ENCODE measurements at regions not wholly inside any gene's neighbourhood (a gene's known extent, or its start where the extent isn't known, plus 50 kb on each side); places are given as distances from the start of the nearest gene placed in this dataset.
"Not testable (repeated sequence)": the region's sequence is repeated elsewhere in the genome, so short reads cannot be mapped to it uniquely, and the experiment has no call there.

DNA sequence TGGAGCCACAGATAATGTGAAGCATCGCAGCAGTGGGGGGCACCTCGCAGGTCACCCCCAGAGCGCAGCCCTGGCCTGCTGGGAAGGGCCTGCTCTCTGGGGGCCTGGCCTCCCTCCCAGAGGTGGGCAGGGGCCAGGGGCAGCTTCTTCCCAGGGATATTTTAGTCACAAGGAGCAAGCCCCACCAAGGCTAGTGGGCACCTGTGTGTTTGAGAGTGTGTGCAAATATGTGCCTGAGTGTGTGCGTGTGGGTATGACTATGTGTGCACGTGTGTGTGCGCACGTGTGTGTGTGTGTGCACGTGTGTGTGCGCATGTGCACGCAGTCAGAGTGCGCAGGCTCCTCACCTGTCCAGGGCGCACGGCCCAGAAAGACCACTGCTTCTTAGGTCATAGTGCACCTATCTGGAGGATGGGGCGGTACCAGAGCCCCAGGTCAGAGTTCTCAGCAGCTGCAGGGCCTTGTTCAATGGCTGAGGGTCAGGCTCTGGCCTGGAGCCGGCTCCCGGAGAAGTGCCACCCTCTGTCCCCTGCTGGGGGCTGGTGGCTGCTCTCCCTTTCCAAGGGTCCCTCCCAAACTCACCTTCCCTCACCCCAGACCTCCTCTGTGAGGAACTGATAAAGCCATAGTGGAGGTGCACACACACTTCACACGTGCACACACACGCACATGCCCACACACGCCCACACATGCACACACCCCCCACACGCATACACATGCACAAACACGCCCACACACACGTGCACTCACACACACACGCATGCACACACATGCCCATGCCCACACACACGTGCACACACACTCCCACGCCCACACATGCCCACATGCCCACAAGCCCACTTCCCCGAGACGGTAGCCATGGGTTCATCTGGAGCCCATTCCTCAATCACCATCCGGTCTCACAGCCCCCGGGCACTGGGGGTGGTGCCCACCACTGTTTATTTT, 128.5 kb downstream of the KIF26A start:
- Mint-ChIP-seq H3K27ac (ENCODE audit: unreplicated experiment) (no peak overlapping the region), H3K36me3 (ENCODE audit: low read depth) (no peaks in the 10 kb centered on the region), H3K4me1 (ENCODE audit: low read depth) (no peaks in the 10 kb centered on the region), H3K27me3 (ENCODE audit: low read depth) (peaks cover 6% of the 10 kb centered on the region), H3K4me3 (ENCODE audit: unreplicated experiment) (no peak overlapping the region), H3K9me3 (ENCODE audit: low read depth) (peaks cover under 1% of the 10 kb centered on the region)
- DNase-seq (ENCODE audit: low spot score): peak; percentile 86
- TF ChIP-seq, protein P1, sequence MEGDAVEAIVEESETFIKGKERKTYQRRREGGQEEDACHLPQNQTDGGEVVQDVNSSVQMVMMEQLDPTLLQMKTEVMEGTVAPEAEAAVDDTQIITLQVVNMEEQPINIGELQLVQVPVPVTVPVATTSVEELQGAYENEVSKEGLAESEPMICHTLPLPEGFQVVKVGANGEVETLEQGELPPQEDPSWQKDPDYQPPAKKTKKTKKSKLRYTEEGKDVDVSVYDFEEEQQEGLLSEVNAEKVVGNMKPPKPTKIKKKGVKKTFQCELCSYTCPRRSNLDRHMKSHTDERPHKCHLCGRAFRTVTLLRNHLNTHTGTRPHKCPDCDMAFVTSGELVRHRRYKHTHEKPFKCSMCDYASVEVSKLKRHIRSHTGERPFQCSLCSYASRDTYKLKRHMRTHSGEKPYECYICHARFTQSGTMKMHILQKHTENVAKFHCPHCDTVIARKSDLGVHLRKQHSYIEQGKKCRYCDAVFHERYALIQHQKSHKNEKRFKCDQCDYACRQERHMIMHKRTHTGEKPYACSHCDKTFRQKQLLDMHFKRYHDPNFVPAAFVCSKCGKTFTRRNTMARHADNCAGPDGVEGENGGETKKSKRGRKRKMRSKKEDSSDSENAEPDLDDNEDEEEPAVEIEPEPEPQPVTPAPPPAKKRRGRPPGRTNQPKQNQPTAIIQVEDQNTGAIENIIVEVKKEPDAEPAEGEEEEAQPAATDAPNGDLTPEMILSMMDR (IDR thresholded peaks at IDR 0.05): no peak

DNA sequence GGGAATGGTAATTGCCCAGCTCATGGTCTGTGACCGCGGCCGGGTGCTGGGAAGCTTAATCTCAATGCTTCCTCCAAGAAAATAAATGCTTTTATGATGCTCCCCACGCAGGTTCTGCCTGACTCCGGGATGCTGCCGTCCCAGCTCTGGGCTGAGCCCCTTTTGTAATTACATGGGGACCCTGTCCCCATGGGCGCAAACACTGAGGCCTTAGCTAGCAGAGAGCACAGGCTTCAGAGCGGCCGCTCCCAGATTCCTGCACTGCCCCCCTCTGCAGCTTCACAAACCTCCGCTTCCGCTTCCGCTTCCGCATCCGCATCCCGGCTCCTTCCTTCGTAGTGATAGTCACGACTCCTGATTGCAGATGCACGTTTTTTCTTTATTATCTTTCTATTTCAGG, 129.5 kb downstream of the KIF26A start:
- Mint-ChIP-seq H3K36me3 (ENCODE audit: low read depth) (no peaks in the 10 kb centered on the region), H3K4me1 (ENCODE audit: low read depth) (no peaks in the 10 kb centered on the region), H3K27me3 (ENCODE audit: low read depth) (no peaks in the 10 kb centered on the region), H3K9me3 (ENCODE audit: low read depth) (no peaks in the 10 kb centered on the region), H3K27ac (ENCODE audit: unreplicated experiment) (no peak overlapping the region), H3K4me3 (ENCODE audit: unreplicated experiment) (no peak overlapping the region)
- peak; percentile 55 for DNase-seq (ENCODE audit: low spot score)
- TF ChIP-seq, protein P1 (IDR thresholded peaks at IDR 0.05): no peak

DNA sequence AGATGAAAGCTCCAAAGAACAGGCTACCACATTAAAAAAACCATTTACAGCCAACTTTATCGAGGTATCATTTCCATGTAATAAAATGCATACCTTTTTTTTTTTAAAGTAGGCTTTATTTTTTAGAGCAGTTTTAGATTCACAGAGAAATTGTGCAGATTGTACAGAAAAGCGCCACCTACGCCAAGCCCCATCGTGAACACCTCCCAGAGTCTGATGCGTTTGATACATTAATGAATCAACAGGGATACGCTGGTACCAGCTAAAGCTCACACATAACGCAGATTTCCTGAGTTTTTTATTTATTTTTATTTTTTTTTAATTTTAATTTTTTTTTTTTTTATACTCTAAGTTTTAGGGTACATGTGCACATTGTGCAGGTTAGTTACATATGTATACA, 129.9 kb downstream of the KIF26A start:
- DNase-seq (ENCODE audit: low spot score): peak; percentile 2
- Mint-ChIP-seq H3K9me3 (ENCODE audit: low read depth) (no peaks in the 10 kb centered on the region), H3K4me3 (ENCODE audit: unreplicated experiment) (no peak overlapping the region), H3K27ac (ENCODE audit: unreplicated experiment) (no peak overlapping the region), H3K27me3 (ENCODE audit: low read depth) (no peaks in the 10 kb centered on the region), H3K4me1 (ENCODE audit: low read depth) (no peaks in the 10 kb centered on the region), H3K36me3 (ENCODE audit: low read depth) (no peaks in the 10 kb centered on the region)
- TF ChIP-seq, protein P1 (IDR thresholded peaks at IDR 0.05): no peak

GRCh38 chr14:104268725-104269436, 130.5 kb downstream of the KIF26A start:
- Mint-ChIP-seq H3K9me3 (ENCODE audit: low read depth) (no peaks in the 10 kb centered on the region), H3K4me3 (ENCODE audit: unreplicated experiment) (no peak overlapping the region), H3K36me3 (ENCODE audit: low read depth) (no peaks in the 10 kb centered on the region), H3K27me3 (ENCODE audit: low read depth) (peaks cover under 1% of the 10 kb centered on the region), H3K4me1 (ENCODE audit: low read depth) (no peaks in the 10 kb centered on the region), H3K27ac (ENCODE audit: unreplicated experiment) (no peak overlapping the region)
- TF ChIP-seq, protein P1 (IDR thresholded peaks at IDR 0.05): no peak
- DNase-seq (ENCODE audit: low spot score): peak; percentile 79

DNA sequence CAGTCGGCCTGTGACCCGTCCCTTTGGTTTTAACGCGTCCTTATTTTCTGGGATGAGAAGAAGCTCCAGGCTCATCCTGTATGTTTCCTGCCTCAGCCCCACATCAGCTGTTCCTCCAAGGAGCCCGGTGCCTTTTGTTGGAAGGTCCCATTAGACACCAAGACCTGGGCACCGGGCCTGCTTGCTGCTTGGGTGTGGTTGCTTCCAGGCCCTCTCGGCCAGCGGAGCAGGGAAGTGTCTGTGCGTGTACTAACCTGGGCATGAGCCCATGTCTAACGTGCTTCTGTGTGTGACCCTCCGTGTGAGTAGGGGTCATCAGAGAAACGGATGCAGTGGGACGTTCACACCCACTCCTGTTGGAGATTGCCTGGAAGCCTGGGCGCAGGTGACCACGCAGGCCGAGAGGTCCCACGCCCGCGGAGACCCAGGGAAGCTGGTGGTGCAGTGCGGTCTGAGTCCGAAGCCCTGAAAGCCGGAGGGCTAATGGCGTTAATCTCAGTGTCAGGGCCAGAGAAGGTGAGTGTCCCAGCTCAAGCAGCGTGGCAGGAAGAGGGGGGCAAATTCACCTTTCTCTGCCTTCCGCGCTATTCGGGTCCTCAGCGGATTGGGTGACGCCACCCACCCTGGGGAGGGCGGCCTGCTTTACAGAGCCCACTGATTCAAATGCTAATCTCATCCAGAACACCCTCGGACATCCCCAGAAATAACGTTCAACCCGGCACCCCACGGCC, 131.3 kb downstream of the KIF26A start:
- not testable (repeated sequence) for H3K36me3 Mint-ChIP-seq (ENCODE audit: low read depth); H3K9me3 Mint-ChIP-seq (ENCODE audit: low read depth); H3K27me3 Mint-ChIP-seq (ENCODE audit: low read depth); H3K4me3 Mint-ChIP-seq (ENCODE audit: unreplicated experiment); H3K27ac Mint-ChIP-seq (ENCODE audit: unreplicated experiment); H3K4me1 Mint-ChIP-seq (ENCODE audit: low read depth)
- DNase-seq (ENCODE audit: low spot score): peak; percentile 71

Data from chondrocyte (in vitro differentiated cells).